ENCODE measurements at regions not wholly inside any gene's neighbourhood (a gene's known extent, or its start where the extent isn't known, plus 50 kb on each side); places are given as distances from the start of the nearest gene placed in this dataset.
A peak's percentile ranks its signal among the peaks of the same experiment; 100 is the strongest.

- Histone ChIP-seq H4K8ac (ENCODE audit: extremely low read depth, insufficient read depth, low read length) (no peak overlapping the region), H3K4me3 (ENCODE audit: extremely low read depth in 1 of 4, insufficient read depth in 2 of 4, low read depth in 3 of 4, low read length in 4 of 4) (no peak overlapping the region), H3K36me3 (ENCODE audit: control insufficient read depth in 2 of 4, insufficient read depth in 4 of 4, low read length in 3 of 4) (no peaks in the 10 kb centered on the region), H3K27me3 (replicated peaks in 1 of 4; ENCODE audit: control insufficient read depth in 3 of 4, extremely low read depth in 1 of 4, insufficient read depth in 3 of 4, low read length in 3 of 4) (no peaks in the 10 kb centered on the region), H2BK12ac (ENCODE audit: low read depth, low read length) (no peak overlapping the region), H3K27ac (ENCODE audit: low read depth, low read length) (no peak overlapping the region), H3K4ac (replicated peaks; ENCODE audit: insufficient read length, low read depth, low read length) (no peak overlapping the region), H2BK120ac (replicated peaks; ENCODE audit: low read depth, low read length) (no peak overlapping the region), H3K23ac (ENCODE audit: insufficient read length) (no peak overlapping the region), H3K23me2 (ENCODE audit: low read depth, low read length) (no peaks in the 10 kb centered on the region), H3K9ac (replicated peaks in 1 of 4; ENCODE audit: extremely low read depth in 1 of 4, low read depth in 3 of 4, low read length in 3 of 4) (no peak overlapping the region), H3K56ac (replicated peaks; ENCODE audit: insufficient read length, low read depth, low read length) (no peak overlapping the region), H2BK5ac (ENCODE audit: low read depth, low read length) (no peak overlapping the region), H4K91ac (replicated peaks; ENCODE audit: insufficient read length, low read length) (no peak overlapping the region), H4K5ac (ENCODE audit: insufficient read length, low read depth, low read length) (no peak overlapping the region), H2BK20ac (ENCODE audit: low read length) (no peak overlapping the region), H3K79me1 (ENCODE audit: low read depth, low read length) (no peaks in the 10 kb centered on the region), H2AFZ (ENCODE audit: low read length) (peak overlapping the region; percentile 44; the same call in 1 of the 2 replicates), H3K18ac (ENCODE audit: extremely low read depth, low read length) (no peak overlapping the region), H2AK5ac (ENCODE audit: low read depth, low read length) (no peak overlapping the region), H3K79me2 (ENCODE audit: control insufficient read depth in 1 of 2, insufficient read depth in 2 of 2, low read length in 2 of 2) (no peaks in the 10 kb centered on the region), H3K4me2 (ENCODE audit: insufficient read depth in 1 of 2, low read depth in 2 of 2, low read length in 2 of 2) (no peak overlapping the region), H3K9me3 (ENCODE audit: insufficient read depth in 2 of 2, low read depth in 1 of 2, low read length in 1 of 2) (no peaks in the 10 kb centered on the region), H3K14ac (ENCODE audit: insufficient read length) (no peak overlapping the region), H2BK15ac (ENCODE audit: low read length) (no peak overlapping the region), H3K4me1 (replicated peaks in 1 of 4; ENCODE audit: control insufficient read depth in 3 of 4, insufficient read depth in 4 of 4, low read length in 3 of 4) (no peaks in the 10 kb centered on the region; a peak in 1 of 7 replicates), H4K20me1 (replicated peaks in 1 of 2; ENCODE audit: control insufficient read depth in 1 of 2, insufficient read depth in 2 of 2, low read length in 2 of 2) (no peaks in the 10 kb centered on the region)
- no peak for DNase-seq (ENCODE audit: low read depth in 1 of 2, low spot score in 2 of 2)
- WGBS, 2 experiments (ENCODE audit: extremely low coverage in 1 of 2, insufficient coverage in 1 of 2, insufficient read length in 1 of 2, insufficient replicate concordance in 2 of 2, low coverage in 1 of 2, low lambda C conversion rate in 2 of 2, missing lambda C conversion rate in 1 of 2) = 82% methylated on average over 7 of the region's 7 CpGs; no CpG with 5 or more reads in 1 of the 2 experiments
- ChIA-PET POLR2A (ENCODE audit: partially characterized antibody) (no interaction called here), CTCF (ENCODE audit: partially characterized antibody) (interaction anchor here (0.5 to 1.4 kb wide), 3 partner anchors 120 to 641 kb away, joined by 3 to 6 read pairs (median 4); no protein-coding TSS in a partner anchor)
- no peak for FAIRE-seq
- TF ChIP-seq POU5F1 (IDR thresholded peaks at IDR 0.05; ENCODE audit: low read depth, low read length) (no peak), KDM1A (IDR thresholded peaks at IDR 0.05; ENCODE audit: borderline replicate concordance, low read length) (no peak), SIRT6 (IDR thresholded peaks at IDR 0.05; ENCODE audit: low read length) (no peak)
These were observed 265.9 kb downstream of the TBC1D4 start for GRCh38 chr13:75216038-75216437.
